ENCODE measurements at regions not wholly inside any gene's neighbourhood (a gene's known extent, or its start where the extent isn't known, plus 50 kb on each side); places are given as distances from the start of the nearest gene placed in this dataset.
"Not testable (repeated sequence)": the region's sequence is repeated elsewhere in the genome, so short reads cannot be mapped to it uniquely, and the experiment has no call there.

GRCh38 chr16:88128556-88128955, 177.3 kb downstream of the BANP start:
- no peak for DNase-seq (ENCODE audit: low spot score)

GRCh38 chr16:88129133-88129532, 177.9 kb downstream of the BANP start:
- DNase-seq (ENCODE audit: low spot score), result not testable (repeated sequence)

GRCh38 chr16:88130016-88130415, 178.8 kb downstream of the BANP start:
- DNase-seq (ENCODE audit: low spot score), result no peak

GRCh38 chr16:88130681-88131080, 179.4 kb downstream of the BANP start:
- DNase-seq (ENCODE audit: low spot score), result no peak

GRCh38 chr16:88131256-88131655, 180.0 kb downstream of the BANP start:
- no peak for DNase-seq (ENCODE audit: low spot score)

- DNase-seq (ENCODE audit: low spot score), result no peak
These were observed 180.7 kb downstream of the BANP start for GRCh38 chr16:88131966-88132365.

- DNase-seq (ENCODE audit: low spot score), result no peak
These were observed 181.7 kb downstream of the BANP start for GRCh38 chr16:88132836-88133506.

GRCh38 chr16:88133507-88133843, 182.2 kb downstream of the BANP start:
- DNase-seq (ENCODE audit: low spot score), result no peak

GRCh38 chr16:88134172-88134898, 183.1 kb downstream of the BANP start:
- not testable (repeated sequence) for DNase-seq (ENCODE audit: low spot score)

- DNase-seq (ENCODE audit: low spot score), result not testable (repeated sequence)
These were observed 183.9 kb downstream of the BANP start for GRCh38 chr16:88134899-88135682.

GRCh38 chr16:88136211-88136713, 185.0 kb downstream of the BANP start:
- not testable (repeated sequence) for DNase-seq (ENCODE audit: low spot score)

GRCh38 chr16:88136939-88137338, 185.7 kb downstream of the BANP start:
- not testable (repeated sequence) for DNase-seq (ENCODE audit: low spot score)

GRCh38 chr16:88139141-88139540, 187.9 kb downstream of the BANP start:
- not testable (repeated sequence) for DNase-seq (ENCODE audit: low spot score)

GRCh38 chr16:88140195-88140594, 189.0 kb downstream of the BANP start:
- not testable (repeated sequence) for DNase-seq (ENCODE audit: low spot score)

- DNase-seq (ENCODE audit: low spot score), result no peak
These were observed 190.3 kb downstream of the BANP start for GRCh38 chr16:88141580-88141979.

GRCh38 chr16:88142056-88142935, 191.1 kb downstream of the BANP start:
- DNase-seq (ENCODE audit: low spot score), result not testable (repeated sequence)

- not testable (repeated sequence) for DNase-seq (ENCODE audit: low spot score)
These were observed 192.1 kb downstream of the BANP start for GRCh38 chr16:88143122-88144027.

- no peak for DNase-seq (ENCODE audit: low spot score)
These were observed 192.8 kb downstream of the BANP start for GRCh38 chr16:88144028-88144511.

- DNase-seq (ENCODE audit: low spot score), result not testable (repeated sequence)
These were observed 194.1 kb downstream of the BANP start for GRCh38 chr16:88145376-88145775.

- DNase-seq (ENCODE audit: low spot score), result not testable (repeated sequence)
These were observed 194.7 kb downstream of the BANP start for GRCh38 chr16:88145824-88146405.
